ENCODE measurements at regions not wholly inside any gene's neighbourhood (a gene's known extent, or its start where the extent isn't known, plus 50 kb on each side); places are given as distances from the start of the nearest gene placed in this dataset.

DNA sequence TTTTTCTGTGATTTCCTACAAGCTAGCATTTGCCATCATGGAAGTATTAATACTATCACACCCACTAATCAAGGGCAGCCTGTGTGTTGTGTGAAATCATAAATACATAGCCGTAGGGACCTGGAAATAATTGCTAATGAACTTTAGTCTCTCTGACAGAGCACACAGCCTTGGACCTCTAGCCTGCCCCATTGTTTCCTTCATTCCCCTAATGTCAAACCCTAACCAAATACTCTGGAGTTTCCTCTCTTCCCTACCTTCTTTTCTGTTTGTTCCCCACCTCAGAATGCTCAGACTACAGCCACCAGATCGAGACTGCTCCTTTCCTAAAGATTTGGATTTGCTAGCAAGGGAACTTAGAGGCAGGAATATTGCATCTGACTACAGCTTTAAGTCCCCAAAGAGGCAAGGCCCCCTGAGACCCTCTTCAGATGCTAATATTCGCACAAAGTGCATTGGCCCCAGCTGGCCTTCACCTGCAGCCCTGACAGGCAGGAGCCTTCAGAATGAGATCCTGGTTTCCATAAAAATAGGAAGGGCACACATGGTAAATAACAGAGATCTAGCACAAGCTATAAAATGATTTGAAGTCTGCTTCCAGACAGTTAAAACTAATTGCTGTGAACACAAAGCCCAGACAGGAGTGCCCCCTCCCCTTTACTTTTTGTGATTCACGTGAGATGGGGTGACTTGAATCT, 279.2 kb upstream of the DCC start:
- no peak for DNase-seq (ENCODE audit: low spot score)
- peaks cover 15% of the 10 kb centered on the region for H3K9me3 Mint-ChIP-seq (ENCODE audit: low read depth)
- no peak overlapping the region for H3K27ac Mint-ChIP-seq (ENCODE audit: unreplicated experiment)
- TF ChIP-seq, protein P1, sequence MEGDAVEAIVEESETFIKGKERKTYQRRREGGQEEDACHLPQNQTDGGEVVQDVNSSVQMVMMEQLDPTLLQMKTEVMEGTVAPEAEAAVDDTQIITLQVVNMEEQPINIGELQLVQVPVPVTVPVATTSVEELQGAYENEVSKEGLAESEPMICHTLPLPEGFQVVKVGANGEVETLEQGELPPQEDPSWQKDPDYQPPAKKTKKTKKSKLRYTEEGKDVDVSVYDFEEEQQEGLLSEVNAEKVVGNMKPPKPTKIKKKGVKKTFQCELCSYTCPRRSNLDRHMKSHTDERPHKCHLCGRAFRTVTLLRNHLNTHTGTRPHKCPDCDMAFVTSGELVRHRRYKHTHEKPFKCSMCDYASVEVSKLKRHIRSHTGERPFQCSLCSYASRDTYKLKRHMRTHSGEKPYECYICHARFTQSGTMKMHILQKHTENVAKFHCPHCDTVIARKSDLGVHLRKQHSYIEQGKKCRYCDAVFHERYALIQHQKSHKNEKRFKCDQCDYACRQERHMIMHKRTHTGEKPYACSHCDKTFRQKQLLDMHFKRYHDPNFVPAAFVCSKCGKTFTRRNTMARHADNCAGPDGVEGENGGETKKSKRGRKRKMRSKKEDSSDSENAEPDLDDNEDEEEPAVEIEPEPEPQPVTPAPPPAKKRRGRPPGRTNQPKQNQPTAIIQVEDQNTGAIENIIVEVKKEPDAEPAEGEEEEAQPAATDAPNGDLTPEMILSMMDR (IDR thresholded peaks at IDR 0.05): no peak
- H3K4me1 Mint-ChIP-seq (ENCODE audit: low read depth): no peaks in the 10 kb centered on the region
- no peak overlapping the region for H3K4me3 Mint-ChIP-seq (ENCODE audit: unreplicated experiment)
- H3K36me3 Mint-ChIP-seq (ENCODE audit: low read depth): no peaks in the 10 kb centered on the region
- H3K27me3 Mint-ChIP-seq (ENCODE audit: low read depth): peaks cover 4% of the 10 kb centered on the region

DNA sequence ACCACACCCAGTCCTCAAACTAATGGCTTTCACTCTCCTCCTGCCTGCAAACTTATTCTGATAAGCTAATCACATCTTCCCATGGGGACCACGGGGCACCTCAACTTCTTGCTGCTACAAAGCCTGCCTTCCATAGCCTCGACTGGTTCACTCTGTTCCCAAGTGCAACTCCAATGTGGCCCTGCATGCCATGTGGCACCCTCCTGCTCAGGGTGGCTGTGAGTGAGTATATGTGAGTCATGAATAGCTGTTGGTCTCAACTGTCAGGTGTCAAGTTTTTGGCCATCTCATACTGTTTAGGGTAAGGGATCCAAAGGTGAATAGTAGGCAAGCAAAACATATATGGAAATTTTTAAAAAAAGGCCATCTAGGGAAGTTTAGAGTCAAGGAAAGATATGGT, 276.1 kb upstream of the DCC start:
- no peak for DNase-seq (ENCODE audit: low spot score)
- H3K4me1 Mint-ChIP-seq (ENCODE audit: low read depth): no peaks in the 10 kb centered on the region
- no peak overlapping the region for H3K27ac Mint-ChIP-seq (ENCODE audit: unreplicated experiment)
- H3K9me3 Mint-ChIP-seq (ENCODE audit: low read depth): peaks cover 31% of the 10 kb centered on the region
- H3K36me3 Mint-ChIP-seq (ENCODE audit: low read depth): no peaks in the 10 kb centered on the region
- no peak overlapping the region for H3K4me3 Mint-ChIP-seq (ENCODE audit: unreplicated experiment)
- TF ChIP-seq, protein P1 (IDR thresholded peaks at IDR 0.05): no peak
- H3K27me3 Mint-ChIP-seq (ENCODE audit: low read depth): peaks cover 4% of the 10 kb centered on the region

DNA sequence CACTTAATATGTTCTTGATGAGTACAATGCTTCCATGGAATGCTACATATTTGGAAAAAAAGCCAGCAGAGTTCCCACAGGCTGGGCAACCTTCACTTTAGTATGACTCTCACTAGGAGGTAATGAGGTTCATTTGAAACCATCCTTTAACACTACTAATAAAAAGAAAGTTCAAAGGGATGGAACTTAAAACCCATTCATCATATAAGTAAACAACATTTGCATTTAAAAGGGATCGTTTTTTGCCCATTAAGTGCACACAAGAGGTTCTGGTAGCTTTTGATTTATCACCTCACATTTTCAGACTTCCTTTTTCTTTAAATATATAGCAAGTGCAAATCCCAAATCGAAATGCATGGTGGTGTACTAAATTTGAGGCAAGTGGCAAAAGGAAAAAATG, 270.8 kb upstream of the DCC start:
- no peak overlapping the region for H3K4me3 Mint-ChIP-seq (ENCODE audit: unreplicated experiment)
- TF ChIP-seq, protein P1 (IDR thresholded peaks at IDR 0.05): no peak
- H3K27ac Mint-ChIP-seq (ENCODE audit: unreplicated experiment): no peak overlapping the region
- no peaks in the 10 kb centered on the region for H3K4me1 Mint-ChIP-seq (ENCODE audit: low read depth)
- peaks cover 34% of the 10 kb centered on the region for H3K9me3 Mint-ChIP-seq (ENCODE audit: low read depth)
- DNase-seq (ENCODE audit: low spot score): no peak
- no peaks in the 10 kb centered on the region for H3K27me3 Mint-ChIP-seq (ENCODE audit: low read depth)
- no peaks in the 10 kb centered on the region for H3K36me3 Mint-ChIP-seq (ENCODE audit: low read depth)

DNA sequence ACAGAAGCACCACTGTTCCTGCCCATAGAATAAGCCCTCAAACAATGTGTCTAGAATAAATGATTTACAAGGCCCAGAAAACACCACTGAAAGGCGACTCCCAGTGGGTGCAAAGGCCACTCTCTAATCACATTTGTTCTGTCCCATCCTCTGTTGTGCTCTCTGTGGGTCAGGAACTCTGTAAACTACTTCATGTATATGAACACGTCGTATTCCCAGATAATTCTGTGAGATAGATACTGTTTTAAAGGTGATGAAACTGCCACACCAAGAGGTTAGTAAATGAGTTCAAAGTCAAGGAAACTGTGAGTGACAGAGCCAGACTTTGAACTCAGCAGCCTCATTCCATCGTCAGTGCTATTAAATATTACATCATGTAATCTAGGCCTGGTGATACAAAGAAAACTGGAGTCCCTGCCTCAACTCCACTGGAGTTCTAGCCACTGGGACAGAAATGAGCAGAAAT, 269.7 kb upstream of the DCC start:
- no peaks in the 10 kb centered on the region for H3K27me3 Mint-ChIP-seq (ENCODE audit: low read depth)
- H3K4me1 Mint-ChIP-seq (ENCODE audit: low read depth): no peaks in the 10 kb centered on the region
- H3K9me3 Mint-ChIP-seq (ENCODE audit: low read depth): peaks cover 31% of the 10 kb centered on the region
- TF ChIP-seq, protein P1 (IDR thresholded peaks at IDR 0.05): no peak
- no peak overlapping the region for H3K4me3 Mint-ChIP-seq (ENCODE audit: unreplicated experiment)
- no peak for DNase-seq (ENCODE audit: low spot score)
- no peaks in the 10 kb centered on the region for H3K36me3 Mint-ChIP-seq (ENCODE audit: low read depth)
- H3K27ac Mint-ChIP-seq (ENCODE audit: unreplicated experiment): no peak overlapping the region

DNA sequence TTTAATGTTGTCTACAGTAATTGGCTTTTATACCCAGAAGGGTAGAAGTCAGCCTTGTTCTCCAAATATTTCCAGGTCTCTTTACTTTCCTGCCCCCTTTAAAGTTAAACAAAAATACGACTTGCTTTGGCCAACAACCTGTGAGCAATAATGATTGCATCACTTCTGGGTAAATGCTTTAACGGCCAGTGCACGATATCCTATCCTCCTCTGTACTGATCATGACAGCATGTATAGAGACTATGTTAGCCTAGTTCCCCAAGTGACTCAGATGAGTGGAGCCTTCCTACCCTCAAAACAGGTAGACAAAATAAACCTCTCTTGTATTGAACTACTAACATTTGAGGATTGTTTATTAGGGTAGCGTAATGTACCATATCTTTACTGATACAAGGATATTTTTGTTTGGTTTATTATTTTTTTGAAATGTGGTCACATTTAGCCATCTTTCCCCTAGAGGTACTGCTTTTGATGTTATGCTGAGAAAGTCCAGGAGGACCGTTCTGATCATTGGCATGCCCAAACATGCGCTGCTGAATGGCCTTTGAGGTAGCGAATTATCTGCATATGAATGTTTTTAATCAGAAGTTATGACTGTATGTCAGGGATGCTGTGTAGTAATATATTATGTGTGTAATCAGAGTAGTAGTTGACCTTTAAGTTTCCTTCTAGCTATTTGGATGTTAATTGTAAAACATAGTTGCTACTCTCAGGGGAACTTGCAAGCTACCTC, 262.6 kb upstream of the DCC start:
- no peak overlapping the region for H3K4me3 Mint-ChIP-seq (ENCODE audit: unreplicated experiment)
- no peaks in the 10 kb centered on the region for H3K4me1 Mint-ChIP-seq (ENCODE audit: low read depth)
- no peaks in the 10 kb centered on the region for H3K27me3 Mint-ChIP-seq (ENCODE audit: low read depth)
- no peak overlapping the region for H3K27ac Mint-ChIP-seq (ENCODE audit: unreplicated experiment)
- no peak for DNase-seq (ENCODE audit: low spot score)
- H3K36me3 Mint-ChIP-seq (ENCODE audit: low read depth): no peaks in the 10 kb centered on the region
- TF ChIP-seq, protein P1 (IDR thresholded peaks at IDR 0.05): no peak
- peaks cover 1% of the 10 kb centered on the region for H3K9me3 Mint-ChIP-seq (ENCODE audit: low read depth)
